Upper lobe of left lung (tissue), 6 donors: ENCODE measurements at regions not wholly inside any gene's neighbourhood (a gene's known extent, or its start where the extent isn't known, plus 50 kb on each side); places are given as distances from the start of the nearest gene placed in this dataset.
"Not testable (repeated sequence)": the region's sequence is repeated elsewhere in the genome, so short reads cannot be mapped to it uniquely, and the experiment has no call there.

ENCODE experiments used
- ATAC-seq, 2 donors: fragments of 200-7000 bp; cut with Tn5 transposase; one replicate each; pipeline ENCODE4 v1.9.1; 2022; ENCODE audit warnings: mild to moderate bottlenecking in 2 of 2, moderate library complexity in 2 of 2; ENCODE audit not compliant: low FRiP score in 2 of 2
- DNase-seq, 2 donors: peaks; one replicate each; pipeline ENCODE4 v3.0.0-alpha.2; 2019 to 2020
- H3K27ac ChIP-seq, 4 donors: fragments of 200-600 bp; sonication (generic); one replicate each; pipeline ENCODE4 v1.5.1; 2016 to 2019
- H3K27me3 ChIP-seq, 4 donors: fragments of 200-600 bp; sonication (generic); one replicate each; pipeline ENCODE4 v1.5.1; 2017 to 2019
- H3K36me3 ChIP-seq, 4 donors: fragments of 200-600 bp; sonication (generic); one replicate each; pipeline ENCODE4 v1.5.1; 2016 to 2019
- H3K4me1 ChIP-seq, 4 donors: fragments of 200-600 bp; sonication (generic); one replicate each; pipeline ENCODE4 v1.5.1; 2018 to 2019
- H3K4me3 ChIP-seq, 4 donors: fragments of 200-600 bp; sonication (generic); one replicate each; pipeline ENCODE4 v1.5.1; 2017 to 2019; ENCODE audit warnings: mild to moderate bottlenecking in 2 of 4, moderate library complexity in 1 of 4
- H3K9me3 ChIP-seq, 4 donors: fragments of 200-600 bp; sonication (generic); one replicate each; pipeline ENCODE4 v1.5.1; 2018 to 2019
- CTCF ChIP-seq, 6 experiments: fragments of 450-650 bp in 4 of 6; fragments of 200-600 bp in 2 of 6; sonication (generic) in 2 of 6; IDR thresholded peaks; one replicate each; pipeline ENCODE4 v1.5.1; 2016 to 2019; ENCODE audit warnings: antibody characterized with exemption in 6 of 6
- EP300 ChIP-seq, 4 donors: sonication (generic); formaldehyde crosslinking; IDR thresholded peaks; one replicate each; pipeline ENCODE4 v1.5.1; 2017; ENCODE audit warnings: antibody characterized with exemption in 4 of 4, control low read depth in 2 of 4
- POLR2A ChIP-seq, 4 donors: fragments of 450-650 bp; IDR thresholded peaks; one replicate each; pipeline ENCODE4 v1.5.1; 2016 to 2017; ENCODE audit warnings: antibody characterized with exemption in 4 of 4, mild to moderate bottlenecking in 2 of 4
- POLR2AphosphoS5 ChIP-seq, 2 donors: sonication (generic); formaldehyde crosslinking; IDR thresholded peaks; one replicate each; pipeline ENCODE4 v1.5.1; 2017; ENCODE audit warnings: antibody characterized with exemption in 2 of 2
- WGBS, 2 donors: methylation state at CpG; one replicate each; pipeline ENCODE4 v1.1.5; 2017 to 2018; 5-methylcytosine and 5-hydroxymethylcytosine counted together
- donor health status: DM: no; HTN: no; CAD: no; lungs with moderate emphysema.
- donor health status: DM: no; HTN: yes; CAD: no; lungs with severe emphysema.

DNA sequence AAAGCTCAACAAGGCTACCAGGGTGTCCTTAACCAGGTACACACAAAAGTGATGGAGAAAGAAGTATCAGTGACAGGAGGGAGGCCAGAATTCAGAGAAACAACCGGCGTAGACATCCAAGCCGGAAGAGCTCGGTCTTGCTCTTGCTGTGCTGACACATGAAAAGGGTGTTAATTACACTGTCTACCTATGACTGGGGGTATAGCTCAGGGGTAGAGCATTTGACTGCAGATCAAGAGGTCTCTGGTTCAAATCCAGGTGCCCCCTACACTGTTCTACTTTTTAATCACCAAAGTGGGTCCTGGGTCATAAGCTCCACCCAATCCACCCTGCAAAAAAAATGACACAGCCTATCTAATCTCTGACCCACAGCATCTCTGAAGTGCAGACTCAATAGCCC lies 86.9 kb upstream of the ZNF746 start:
- H3K36me3 ChIP-seq: peaks cover 0 to 58% (median 41%) of the 10 kb centered on the region in 4 donors
- 96 to 97% methylated on average over 4 of the region's 4 CpGs for WGBS, 2 donors
- H3K9me3 ChIP-seq: peaks cover 0 to 8% (median 4%) of the 10 kb centered on the region in 4 donors
- DNase-seq (no peak), ATAC-seq (no peak)
- H3K27ac ChIP-seq: no peak overlapping the region
- TF ChIP-seq EP300 (IDR thresholded peaks at IDR 0.05): no peak
- no peak for TF ChIP-seq POLR2AphosphoS5 (IDR thresholded peaks at IDR 0.05)
- no peak for TF ChIP-seq POLR2A (IDR thresholded peaks at IDR 0.05)
- TF ChIP-seq CTCF (IDR thresholded peaks at IDR 0.05): no peak
- no peaks in the 10 kb centered on the region for H3K4me1 ChIP-seq
- H3K27me3 ChIP-seq: no peaks in the 10 kb centered on the region
- no peak overlapping the region for H3K4me3 ChIP-seq

GRCh38 chr7:149584009-149584408 lies 86.4 kb upstream of the ZNF746 start:
- H3K27me3 ChIP-seq: no peaks in the 10 kb centered on the region
- no peaks in the 10 kb centered on the region for H3K4me1 ChIP-seq
- H3K36me3 ChIP-seq: peaks cover 0 to 58% (median 40%) of the 10 kb centered on the region in 4 donors
- no peak overlapping the region for H3K27ac ChIP-seq
- ATAC-seq (no peak), DNase-seq (no peak)
- WGBS, 2 donors: 96 to 98% methylated on average over 2 of the region's 2 CpGs
- H3K9me3 ChIP-seq: peaks cover 0 to 13% (median 5%) of the 10 kb centered on the region in 4 donors
- TF ChIP-seq EP300 (IDR thresholded peaks at IDR 0.05) (no peak), POLR2A (IDR thresholded peaks at IDR 0.05) (no peak), POLR2AphosphoS5 (IDR thresholded peaks at IDR 0.05) (no peak), CTCF (IDR thresholded peaks at IDR 0.05) (no peak)
- H3K4me3 ChIP-seq: no peak overlapping the region

- Histone ChIP-seq H3K4me1 (no peaks in the 10 kb centered on the region), H3K27me3 (no peaks in the 10 kb centered on the region), H3K36me3 (peaks cover 0 to 30% (median 13%) of the 10 kb centered on the region in 4 donors), H3K27ac (no peak overlapping the region), H3K4me3 (no peak overlapping the region), H3K9me3 (peaks cover 0 to 15% (median 5%) of the 10 kb centered on the region in 4 donors)
- 97% methylated on average over 6 of the region's 6 CpGs for WGBS, 2 donors
- no peak for TF ChIP-seq POLR2AphosphoS5 (IDR thresholded peaks at IDR 0.05)
- TF ChIP-seq POLR2A (IDR thresholded peaks at IDR 0.05): no peak
- TF ChIP-seq CTCF (IDR thresholded peaks at IDR 0.05): no peak
- no peak for TF ChIP-seq EP300 (IDR thresholded peaks at IDR 0.05)
- DNase-seq: no peak
- ATAC-seq: no peak
Measured at GRCh38 chr7:149580328-149580727, 82.7 kb upstream of the ZNF746 start.

GRCh38 chr7:149579365-149579764 lies 81.8 kb upstream of the ZNF746 start:
- not testable (repeated sequence) for ATAC-seq, DNase-seq, H3K4me1 ChIP-seq, H3K27me3 ChIP-seq, H3K4me3 ChIP-seq, H3K27ac ChIP-seq
- Histone ChIP-seq H3K9me3 (peaks cover 0 to 20% (median 7%) of the 10 kb centered on the region in 4 donors), H3K36me3 (peaks cover 0 to 25% (median 10%) of the 10 kb centered on the region in 4 donors)
- 98 to 99% methylated on average over 11 to 16 of the region's 19 CpGs for WGBS, 2 donors

GRCh38 chr7:149574428-149574827 lies 76.8 kb upstream of the ZNF746 start:
- not testable (repeated sequence) for H3K4me1 ChIP-seq, H3K4me3 ChIP-seq, ATAC-seq, DNase-seq, H3K36me3 ChIP-seq, H3K27me3 ChIP-seq, H3K27ac ChIP-seq
- 77 to 100% methylated on average over 2 of the region's 2 CpGs for WGBS, 2 donors
- H3K9me3 ChIP-seq: peaks cover 5 to 35% (median 16%) of the 10 kb centered on the region in 4 donors

GRCh38 chr7:149573519-149573918 lies 75.9 kb upstream of the ZNF746 start:
- TF ChIP-seq POLR2AphosphoS5 (IDR thresholded peaks at IDR 0.05) (no peak), EP300 (IDR thresholded peaks at IDR 0.05) (no peak), POLR2A (IDR thresholded peaks at IDR 0.05) (no peak), CTCF (IDR thresholded peaks at IDR 0.05) (no peak)
- no peak for DNase-seq
- WGBS, 2 donors: 75 to 95% methylated on average over 3 of the region's 3 CpGs
- no peaks in the 10 kb centered on the region for H3K27me3 ChIP-seq
- no peak for ATAC-seq
- no peak overlapping the region for H3K27ac ChIP-seq
- H3K36me3 ChIP-seq: peaks cover 0 to 3% (median 0%) of the 10 kb centered on the region in 4 donors
- H3K9me3 ChIP-seq: peaks cover 11 to 34% (median 20%) of the 10 kb centered on the region in 4 donors
- no peak overlapping the region for H3K4me3 ChIP-seq
- no peaks in the 10 kb centered on the region for H3K4me1 ChIP-seq

DNA sequence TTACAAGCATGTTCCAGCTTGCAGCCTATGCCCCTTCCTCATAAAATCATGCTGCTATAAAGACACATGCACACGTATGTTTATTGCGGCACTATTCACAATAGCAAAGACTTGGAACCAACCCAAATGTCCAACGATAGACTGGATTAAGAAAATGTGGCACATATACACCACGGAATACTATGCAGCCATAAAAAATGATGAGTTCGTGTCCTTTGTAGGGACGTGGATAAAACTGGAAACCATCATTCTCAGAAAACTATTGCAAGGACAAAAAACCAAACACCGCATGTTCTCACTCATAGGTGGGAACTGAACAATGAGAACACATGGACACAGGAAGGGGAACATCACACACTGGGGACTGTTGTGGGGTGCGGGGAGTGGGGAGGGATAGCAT lies 75.3 kb upstream of the ZNF746 start:
- DNase-seq, H3K4me1 ChIP-seq, ATAC-seq, H3K27ac ChIP-seq, H3K27me3 ChIP-seq, H3K4me3 ChIP-seq, H3K36me3 ChIP-seq: not testable (repeated sequence)
- 92 to 95% methylated on average over 8 of the region's 8 CpGs for WGBS, 2 donors
- H3K9me3 ChIP-seq: peaks cover 11 to 34% (median 20%) of the 10 kb centered on the region in 4 donors
